NOMO-1 (cell line): ENCODE measurements at regions not wholly inside any gene's neighbourhood (a gene's known extent, or its start where the extent isn't known, plus 50 kb on each side); places are given as distances from the start of the nearest gene placed in this dataset.

Source experiments
- DNase-seq, 2 experiments: peaks; one replicate each; lab custom pipeline; 2025; ENCODE audit not compliant: unreplicated experiment in 2 of 2; lab: John Stamatoyannopoulos, UW

GRCh38 chr10:21176934-21177480 lies 279.9 kb upstream of the NEBL start:
- DNase-seq: no peak

DNA sequence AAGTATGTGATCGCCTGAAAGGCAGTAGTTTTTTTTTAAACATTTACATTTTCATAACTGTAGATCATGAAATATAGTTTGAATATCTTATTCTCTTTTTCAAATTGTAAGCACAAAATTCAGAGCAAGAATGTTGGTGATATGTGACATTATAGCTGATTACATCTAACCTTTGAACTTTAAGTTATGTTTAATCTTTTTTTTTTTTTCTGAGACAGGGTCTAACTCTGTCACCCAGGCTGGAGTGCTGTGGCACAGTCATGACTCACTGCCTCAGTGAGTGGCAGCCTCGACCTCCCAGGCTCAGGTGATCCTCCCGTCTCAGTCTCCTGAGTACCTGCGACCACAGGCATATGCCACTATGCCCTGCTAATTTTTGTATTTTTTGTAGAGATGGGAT lies 278.7 kb upstream of the NEBL start:
- DNase-seq: no peak

DNA sequence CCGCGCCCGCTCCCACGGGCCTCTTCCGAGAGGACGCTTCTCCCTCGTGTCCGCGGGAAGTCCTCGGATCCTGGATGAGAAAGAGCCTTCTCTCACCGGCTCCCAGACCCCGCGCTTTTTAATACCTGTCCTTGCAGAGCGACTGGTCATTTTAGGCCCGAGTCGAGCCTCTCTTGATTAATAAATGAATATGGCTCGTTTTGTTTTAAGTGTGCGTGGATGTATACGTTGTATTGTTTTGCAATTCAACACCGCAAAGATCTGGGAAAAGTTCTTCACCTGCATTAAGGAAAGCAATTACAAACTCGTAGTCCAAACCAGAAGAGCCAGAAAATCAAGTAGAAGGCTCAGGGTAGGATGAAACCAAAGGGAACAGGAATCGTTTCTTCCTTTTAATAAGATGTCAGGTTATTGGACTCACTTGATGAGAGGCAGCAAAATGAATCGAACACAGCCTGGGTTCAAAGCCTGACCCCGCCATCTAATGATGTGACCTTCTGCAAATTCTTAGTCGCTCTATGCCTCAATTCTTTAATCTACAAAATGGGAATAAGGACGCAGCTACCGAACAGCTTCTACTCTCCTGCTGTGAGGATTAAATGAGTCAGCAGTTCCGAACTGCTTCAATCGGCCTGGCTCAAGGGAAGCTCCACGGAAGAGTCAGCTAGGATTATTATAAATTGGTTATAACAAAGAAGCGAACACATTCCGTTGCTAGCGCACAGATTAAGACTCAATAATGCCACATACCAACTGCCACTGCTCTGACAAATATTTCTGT lies 277.8 kb upstream of the NEBL start:
- no peak for DNase-seq

GRCh38 chr10:21173802-21174714 lies 276.9 kb upstream of the NEBL start:
- DNase-seq: peak; percentile 9 to 33

GRCh38 chr10:21172930-21173801 lies 276.1 kb upstream of the NEBL start:
- DNase-seq: no peak

DNA sequence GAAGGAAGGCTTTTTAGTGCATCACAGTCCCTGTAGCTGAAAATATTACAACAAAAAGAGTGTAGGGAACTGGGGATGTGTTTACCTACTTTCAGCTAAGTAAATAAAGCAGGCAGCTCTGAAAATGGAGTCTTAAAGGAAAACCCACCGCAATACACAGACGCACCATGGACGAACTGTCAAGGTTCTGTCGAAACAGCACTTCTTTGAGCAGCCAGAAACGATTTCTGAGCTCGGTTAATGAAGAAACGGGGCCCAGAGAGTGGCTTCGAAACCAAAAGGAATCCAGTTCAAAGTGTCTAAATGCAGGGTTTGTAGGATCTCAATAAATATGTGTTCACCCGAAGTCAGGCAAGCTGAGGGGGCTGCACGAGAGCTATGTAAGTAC lies 275.4 kb upstream of the NEBL start:
- DNase-seq: no peak

GRCh38 chr10:21171936-21172541 lies 274.9 kb upstream of the NEBL start:
- no peak for DNase-seq

DNA sequence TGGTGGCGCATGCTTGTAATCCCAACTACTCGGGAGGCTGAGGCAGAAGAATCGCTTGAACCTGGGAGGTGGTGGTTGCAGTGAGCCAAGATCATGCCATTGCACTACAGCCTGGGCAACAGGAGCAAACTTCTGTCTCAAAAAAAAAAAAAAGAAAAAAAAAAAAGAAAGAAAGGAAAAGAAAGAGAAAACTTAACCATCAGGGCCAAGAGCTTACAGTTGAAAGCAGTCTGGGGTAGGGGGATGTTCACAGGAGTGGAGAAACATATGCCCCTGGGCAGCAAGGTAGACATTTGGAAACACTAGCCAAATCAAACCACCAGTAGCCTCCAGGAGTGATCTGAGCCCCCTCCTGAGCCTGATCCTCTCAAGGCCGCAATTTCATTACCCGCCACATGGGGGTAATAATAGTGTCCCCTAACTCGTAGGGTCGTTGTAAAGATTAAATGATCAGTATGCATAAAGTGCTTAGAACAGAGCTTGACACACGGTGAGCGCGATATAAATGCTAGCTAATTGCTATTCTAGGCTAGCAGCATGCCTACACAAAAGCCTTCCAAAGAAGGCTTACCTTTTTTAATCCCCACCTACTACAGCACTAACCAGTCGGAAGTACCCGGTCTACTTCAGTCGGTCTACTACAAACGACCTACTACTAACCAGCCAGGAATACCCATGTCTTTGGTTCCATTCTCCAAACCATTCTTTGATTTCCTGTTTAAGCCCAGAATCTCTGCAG lies 274.3 kb upstream of the NEBL start:
- DNase-seq: no peak

GRCh38 chr10:21170216-21170615 lies 273.1 kb upstream of the NEBL start:
- no peak for DNase-seq

- no peak for DNase-seq
These were observed 272.2 kb upstream of the NEBL start for GRCh38 chr10:21169271-21169670.

- DNase-seq: no peak
These were observed 270.3 kb upstream of the NEBL start for GRCh38 chr10:21167288-21168010.

DNA sequence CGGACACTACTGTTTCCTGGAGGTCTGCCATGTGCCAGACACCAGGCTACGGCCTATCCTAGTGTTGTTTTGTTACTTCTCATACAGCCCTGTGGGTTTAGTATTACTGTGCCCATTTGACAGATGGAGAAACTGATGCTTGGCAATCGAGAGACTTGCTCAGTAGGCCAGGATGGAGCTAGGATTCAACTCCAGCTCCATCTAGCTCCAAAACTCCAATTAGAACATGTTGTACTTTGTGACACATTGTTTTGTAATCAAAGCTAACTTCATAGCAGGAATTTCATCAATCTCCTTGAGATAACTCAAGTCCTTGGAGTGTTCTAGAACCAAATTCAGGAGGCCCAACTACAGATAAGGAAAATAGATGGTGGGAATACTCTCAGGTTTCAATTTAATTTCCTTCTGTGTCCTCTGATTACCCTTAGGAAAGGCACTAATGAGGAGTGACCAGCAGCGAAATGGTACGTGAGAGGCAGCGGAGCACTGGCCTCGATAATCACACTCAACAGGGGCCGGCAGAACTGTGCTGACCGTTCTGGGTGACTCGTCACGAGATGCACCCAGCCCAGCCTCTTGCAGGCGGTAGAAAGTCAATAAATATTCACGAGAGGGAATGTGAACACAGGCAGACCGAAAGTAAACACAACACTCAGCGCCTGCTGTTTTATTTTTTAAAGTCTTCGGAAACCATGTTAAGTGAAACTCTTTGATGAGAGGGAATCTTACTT lies 269.6 kb upstream of the NEBL start:
- DNase-seq: no peak

- DNase-seq: no peak
These were observed 268.4 kb upstream of the NEBL start for GRCh38 chr10:21165489-21165888.

DNA sequence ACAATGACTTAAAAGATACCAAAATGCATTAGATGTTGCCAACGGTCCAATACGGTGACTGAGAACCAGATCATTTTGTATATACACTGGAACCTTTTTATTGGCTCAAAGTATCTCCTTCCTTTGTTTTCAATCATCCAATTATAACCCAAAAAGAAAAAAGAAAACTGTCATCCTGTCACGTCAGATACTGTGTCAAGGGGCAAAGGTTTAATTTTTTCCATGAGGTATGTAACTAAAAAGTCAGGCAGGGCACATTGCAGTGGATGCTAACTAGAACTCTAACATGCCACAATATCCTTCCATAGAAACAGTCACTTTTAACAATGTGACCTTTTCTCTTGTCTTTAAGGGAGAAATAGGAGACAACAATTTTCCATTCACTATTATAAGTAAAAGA lies 267.6 kb upstream of the NEBL start:
- no peak for DNase-seq

DNA sequence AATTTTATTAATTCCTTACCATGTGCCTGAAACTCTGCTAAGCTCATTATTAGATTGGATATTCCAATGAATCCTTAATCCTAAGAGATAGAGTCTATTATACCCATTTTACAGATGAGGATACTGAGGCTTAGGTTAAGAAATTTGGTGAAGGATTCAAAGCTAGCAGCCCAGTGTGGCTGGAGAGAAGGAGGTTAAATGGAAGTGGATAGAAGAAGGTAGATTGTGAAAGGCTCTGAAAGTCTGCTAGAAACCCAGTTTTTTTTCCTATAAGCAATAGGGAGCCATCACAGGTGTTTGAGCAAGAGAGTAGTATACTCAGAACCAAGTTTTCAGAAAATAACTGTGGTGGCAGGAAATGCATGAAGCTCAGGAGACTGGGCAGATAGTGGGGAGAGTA lies 265.8 kb upstream of the NEBL start:
- DNase-seq: no peak

DNA sequence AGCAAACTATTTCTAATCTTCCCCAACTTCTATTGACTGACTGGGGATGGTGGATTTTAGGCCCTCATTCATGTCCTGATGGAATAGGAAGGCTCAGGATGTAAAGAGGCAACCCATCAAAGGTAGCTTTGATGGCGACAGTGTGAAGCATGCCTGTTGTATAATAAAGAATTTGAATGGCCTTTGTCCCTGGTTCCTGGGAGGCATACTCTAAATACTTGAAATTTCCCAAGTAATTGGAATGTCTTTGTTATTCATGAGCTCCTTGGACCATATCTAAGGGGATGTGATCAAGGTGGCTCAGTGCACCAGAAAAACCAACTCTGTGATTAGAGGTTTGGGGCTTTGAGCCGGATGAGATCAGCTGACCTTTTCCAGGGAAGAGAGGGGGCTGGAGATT lies 264.5 kb upstream of the NEBL start:
- DNase-seq: no peak

- DNase-seq: no peak
These were observed 264.0 kb upstream of the NEBL start for GRCh38 chr10:21161090-21161625.

DNA sequence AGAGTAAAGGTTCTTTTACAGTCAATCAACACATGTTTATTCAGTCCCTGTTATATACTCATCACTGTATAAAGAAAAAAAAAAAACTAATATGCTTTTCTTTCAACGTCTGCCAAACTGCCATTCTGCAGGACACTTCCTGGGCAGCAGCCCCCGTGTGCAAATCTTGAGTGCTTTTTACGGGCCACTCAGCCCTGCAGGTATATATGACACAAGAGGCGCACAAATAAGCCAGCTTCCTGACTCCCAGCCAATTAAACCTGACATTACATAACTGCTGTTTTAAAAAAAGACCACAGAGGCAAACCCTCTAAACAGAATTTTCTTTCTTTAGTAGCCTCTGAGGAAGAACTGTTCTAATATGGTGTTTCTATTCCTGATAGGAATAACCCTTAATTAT lies 263.0 kb upstream of the NEBL start:
- peak; percentile 27 to 38 for DNase-seq
